ENCODE measurements at regions not wholly inside any gene's neighbourhood (a gene's known extent, or its start where the extent isn't known, plus 50 kb on each side); places are given as distances from the start of the nearest gene placed in this dataset.

DNA sequence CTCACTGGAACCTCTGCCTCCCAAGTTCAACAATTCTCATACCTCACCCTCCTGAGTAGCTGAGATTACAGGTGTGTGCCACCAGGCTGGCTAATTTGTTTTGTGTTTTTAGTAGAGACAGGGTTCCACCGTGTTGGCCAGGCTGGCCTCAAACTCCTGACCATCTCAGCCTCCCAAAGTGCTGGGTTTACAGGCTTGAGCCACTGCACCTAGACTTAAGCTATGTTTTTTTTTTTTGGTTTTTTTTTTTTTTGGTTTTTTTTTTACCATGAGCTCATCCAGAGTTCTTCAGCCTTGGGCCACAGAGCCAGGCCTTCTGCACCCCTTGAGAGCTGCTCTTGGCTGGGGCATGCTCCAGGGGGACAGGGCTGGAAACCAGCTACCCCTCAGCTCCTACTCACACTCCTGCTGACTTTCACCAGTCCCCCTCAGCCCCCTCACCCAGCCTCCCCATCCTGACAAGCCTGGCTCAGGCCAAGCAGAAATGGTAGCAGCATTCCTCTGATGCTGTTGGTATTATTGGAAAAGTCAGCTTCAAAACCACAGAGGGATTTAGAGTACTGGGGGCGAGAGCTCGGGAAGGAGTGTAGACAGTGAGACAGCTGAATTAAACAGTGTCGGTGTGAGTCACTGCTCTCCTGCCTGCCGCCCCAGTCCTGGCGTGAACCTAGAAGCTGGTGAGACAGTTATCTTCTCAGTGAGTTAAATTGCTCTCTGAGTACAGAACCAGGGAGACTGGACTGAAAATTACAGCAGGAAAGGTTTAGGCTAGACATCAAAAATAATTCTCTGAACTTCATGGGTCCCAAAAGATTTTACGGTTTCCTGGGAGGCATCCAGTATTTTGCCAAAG, 63.7 kb downstream of the NAV1 start:
- no peak overlapping the region for H3K4me3 ChIP-seq (ENCODE audit: low read length)

GRCh38 chr1:201603613-201604232, 64.8 kb downstream of the NAV1 start:
- no peak for DNase-seq (ENCODE audit: low read depth)

More for the DNA sequence above, 63.7 kb downstream of the NAV1 start:
- DNase-seq (ENCODE audit: low read depth): peak; percentile 73
- no peak for TF ChIP-seq CTCF (IDR thresholded peaks at IDR 0.05; ENCODE audit: insufficient read depth, low read depth, low read length, missing control alignments)

GRCh38 chr1:201605385-201606010, 66.6 kb downstream of the NAV1 start:
- no peak for TF ChIP-seq CTCF (IDR thresholded peaks at IDR 0.05; ENCODE audit: insufficient read depth, low read depth, low read length, missing control alignments)
- no peak overlapping the region for H3K4me3 ChIP-seq (ENCODE audit: low read length)
- DNase-seq (ENCODE audit: low read depth): no peak

More at GRCh38 chr1:201603613-201604232, 64.8 kb downstream of the NAV1 start:
- no peak for TF ChIP-seq CTCF (IDR thresholded peaks at IDR 0.05; ENCODE audit: insufficient read depth, low read depth, low read length, missing control alignments)
- H3K4me3 ChIP-seq (ENCODE audit: low read length): no peak overlapping the region

DNA sequence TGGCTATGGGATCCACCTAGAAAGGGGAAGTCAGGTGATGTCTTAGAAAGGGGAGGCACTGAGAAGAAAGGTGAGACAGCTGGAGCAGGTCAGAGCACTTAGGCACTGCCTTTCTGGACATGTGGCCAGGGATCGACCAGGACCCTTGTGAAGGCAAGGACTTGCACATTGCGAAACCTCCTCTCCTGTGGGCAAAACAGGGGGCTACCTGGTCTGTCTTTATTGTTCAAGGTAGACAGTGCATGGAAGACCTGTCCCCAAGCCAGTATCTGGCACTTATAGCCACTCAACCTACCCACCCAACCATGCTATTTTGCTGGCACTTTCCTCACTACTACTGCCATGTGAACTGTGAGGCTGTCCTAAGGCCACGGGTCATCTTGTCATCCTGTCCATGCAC, 67.2 kb downstream of the NAV1 start:
- TF ChIP-seq CTCF (IDR thresholded peaks at IDR 0.05; ENCODE audit: insufficient read depth, low read depth, low read length, missing control alignments): no peak
- no peak for DNase-seq (ENCODE audit: low read depth)
- H3K4me3 ChIP-seq (ENCODE audit: low read length): no peak overlapping the region

DNA sequence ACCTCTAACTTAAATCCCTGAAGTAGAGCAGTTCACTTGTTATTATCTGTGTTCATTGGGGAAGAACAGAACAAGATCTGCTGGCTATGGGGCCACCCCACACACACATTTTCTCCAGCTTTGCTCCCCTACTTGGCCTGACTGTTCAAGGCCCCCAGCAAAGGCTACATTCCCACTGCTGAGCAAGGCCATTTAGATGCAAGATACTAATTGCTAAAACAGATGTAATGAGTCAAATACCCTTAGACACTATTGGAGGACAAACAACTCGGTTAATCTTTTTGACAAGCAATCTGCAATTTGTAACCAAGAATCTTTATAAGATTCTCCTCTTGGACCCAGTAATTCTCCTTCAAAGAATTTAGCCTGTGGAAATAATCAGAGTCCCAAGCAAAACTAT, 67.7 kb downstream of the NAV1 start:
- TF ChIP-seq CTCF (IDR thresholded peaks at IDR 0.05; ENCODE audit: insufficient read depth, low read depth, low read length, missing control alignments): no peak
- no peak overlapping the region for H3K4me3 ChIP-seq (ENCODE audit: low read length)
- no peak for DNase-seq (ENCODE audit: low read depth)

DNA sequence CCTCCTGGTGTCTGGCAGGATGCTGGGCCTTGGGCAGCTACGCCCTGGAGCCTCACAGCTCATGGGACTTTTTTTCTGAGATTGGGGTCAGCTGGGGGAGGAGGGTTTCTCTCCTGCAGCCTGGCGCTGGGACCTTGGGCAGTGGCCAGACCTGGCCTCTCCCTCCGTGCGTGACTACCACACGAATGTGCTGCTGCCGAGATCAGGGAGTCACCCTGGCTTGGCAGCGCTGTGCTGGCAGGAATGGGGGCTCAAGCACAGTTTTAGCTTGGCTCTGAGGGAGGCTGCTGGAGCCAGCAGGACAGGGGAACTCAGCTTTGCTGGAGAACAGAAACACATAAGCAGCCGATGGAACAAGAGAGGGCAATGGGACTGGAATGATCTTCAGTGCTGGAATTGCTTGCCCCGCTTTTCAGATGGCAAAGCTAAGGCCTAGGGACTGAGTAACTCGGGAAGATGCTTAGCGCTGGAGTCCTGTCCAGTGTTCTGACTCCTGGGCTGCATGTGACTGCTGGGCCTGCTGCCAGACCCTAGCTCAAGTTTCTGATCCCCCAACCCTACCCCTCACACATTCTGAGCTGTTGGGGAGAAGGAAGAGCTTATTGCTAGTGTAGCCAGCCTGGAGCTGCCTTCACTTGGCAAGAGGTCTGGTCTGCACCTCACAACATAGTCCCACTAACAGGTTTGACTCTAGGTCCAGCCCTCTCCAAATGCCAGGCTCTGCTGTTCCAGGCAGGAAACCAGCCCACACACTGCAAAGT, 69.9 kb downstream of the NAV1 start:
- no peak overlapping the region for H3K4me3 ChIP-seq (ENCODE audit: low read length)
- no peak for TF ChIP-seq CTCF (IDR thresholded peaks at IDR 0.05; ENCODE audit: insufficient read depth, low read depth, low read length, missing control alignments)
- DNase-seq (ENCODE audit: low read depth): no peak
